Suppressor macrophage (primary cell): ENCODE measurements at regions not wholly inside any gene's neighbourhood (a gene's known extent, or its start where the extent isn't known, plus 50 kb on each side); places are given as distances from the start of the nearest gene placed in this dataset.

Experiments
- DNase-seq, 4 experiments: peaks; one replicate each; pipeline ENCODE4 v3.0.0-alpha.2; 2020 to 2022

GRCh38 chr10:58970160-58970915 is 206.1 kb upstream of the PHYHIPL start:
- no peak for DNase-seq

GRCh38 chr10:58971211-58971610 is 205.2 kb upstream of the PHYHIPL start:
- DNase-seq, result no peak

GRCh38 chr10:58971796-58972491 is 204.5 kb upstream of the PHYHIPL start:
- no peak for DNase-seq

- no peak for DNase-seq
These were observed 203.7 kb upstream of the PHYHIPL start for GRCh38 chr10:58972576-58973234.

- DNase-seq, result no peak
These were observed 203.2 kb upstream of the PHYHIPL start for GRCh38 chr10:58973235-58973595.

GRCh38 chr10:58976254-58976653 is 200.2 kb upstream of the PHYHIPL start:
- DNase-seq, result no peak

GRCh38 chr10:58979711-58980110 is 196.7 kb upstream of the PHYHIPL start:
- no peak for DNase-seq

- DNase-seq, result no peak
These were observed 195.5 kb upstream of the PHYHIPL start for GRCh38 chr10:58980826-58981415.

- no peak for DNase-seq
These were observed 194.6 kb upstream of the PHYHIPL start for GRCh38 chr10:58981846-58982245.

- no peak for DNase-seq
These were observed 193.8 kb upstream of the PHYHIPL start for GRCh38 chr10:58982470-58983239.

- DNase-seq, result no peak
These were observed 191.2 kb upstream of the PHYHIPL start for GRCh38 chr10:58985216-58985615.

- DNase-seq, result no peak
These were observed 186.9 kb upstream of the PHYHIPL start for GRCh38 chr10:58989486-58990039.

- DNase-seq, result no peak
These were observed 185.8 kb upstream of the PHYHIPL start for GRCh38 chr10:58990693-58991092.

- DNase-seq, result no peak
These were observed 184.6 kb upstream of the PHYHIPL start for GRCh38 chr10:58991856-58992255.

GRCh38 chr10:58992830-58993460 is 183.5 kb upstream of the PHYHIPL start:
- no peak for DNase-seq

- DNase-seq, result no peak
These were observed 182.8 kb upstream of the PHYHIPL start for GRCh38 chr10:58993480-58994221.

GRCh38 chr10:58994226-58995057 is 182.0 kb upstream of the PHYHIPL start:
- no peak for DNase-seq

GRCh38 chr10:58995058-58995596 is 181.3 kb upstream of the PHYHIPL start:
- no peak for DNase-seq

- no peak for DNase-seq
These were observed 180.4 kb upstream of the PHYHIPL start for GRCh38 chr10:58996063-58996462.

- DNase-seq, result no peak
These were observed 179.6 kb upstream of the PHYHIPL start for GRCh38 chr10:58996866-58997265.
